H1 (cell line): ENCODE measurements at regions not wholly inside any gene's neighbourhood (a gene's known extent, or its start where the extent isn't known, plus 50 kb on each side); places are given as distances from the start of the nearest gene placed in this dataset.

ENCODE experiments used
- POLR2AphosphoS5 ChIP-seq: IDR thresholded peaks from 2 replicates; pipeline ENCODE4 v1.6.1; 2011; ENCODE audit warnings: low read depth, low read length
- RAD21 ChIP-seq, 2 experiments: IDR thresholded peaks in 1 of 2; conservative IDR thresholded peaks in 1 of 2; 2 replicates each; pipeline ENCODE4 v1.6.1; 2011; ENCODE audit warnings: low read depth in 2 of 2, low read length in 2 of 2, improper control_type of control experiment in 1 of 2, inconsistent platforms in 1 of 2, mild to moderate bottlenecking in 1 of 2, moderate library complexity in 1 of 2
- TCF12 ChIP-seq: IDR thresholded peaks from 2 replicates; pipeline ENCODE4 v1.6.1; 2011; ENCODE audit warnings: low read depth, mild to moderate bottlenecking, low read length
- TEAD4 ChIP-seq: IDR thresholded peaks from 2 replicates; pipeline ENCODE4 v1.6.1; 2012; ENCODE audit warnings: low read depth, low read length, inconsistent platforms, mixed read lengths
- TF ChIP-seq, protein P1 (sequence below): IDR thresholded peaks from 2 replicates; pipeline ENCODE4 v1.6.1; 2012; ENCODE audit warnings: inconsistent platforms

GRCh38 chr20:1779567-1779966, 115.6 kb upstream of the SIRPA start (continued):
- TF ChIP-seq, protein P1, sequence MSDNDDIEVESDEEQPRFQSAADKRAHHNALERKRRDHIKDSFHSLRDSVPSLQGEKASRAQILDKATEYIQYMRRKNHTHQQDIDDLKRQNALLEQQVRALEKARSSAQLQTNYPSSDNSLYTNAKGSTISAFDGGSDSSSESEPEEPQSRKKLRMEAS, result no peak
- no peak for TF ChIP-seq RAD21 (IDR thresholded peaks at IDR 0.05 in 1 of 2, conservative IDR thresholded peaks at IDR 0.05 in 1 of 2; ENCODE audit: low read depth in 2 of 2, low read length in 2 of 2)
- TF ChIP-seq TEAD4, result no peak
- no peak for TF ChIP-seq POLR2AphosphoS5
- TF ChIP-seq TCF12, result no peak
